HepG2 (cell line): ENCODE measurements at regions not wholly inside any gene's neighbourhood (a gene's known extent, or its start where the extent isn't known, plus 50 kb on each side); places are given as distances from the start of the nearest gene placed in this dataset.

Experiments used
- ATAC-seq: fragments of 200-7000 bp; cut with Tn5 transposase; 3 replicates; pipeline ENCODE4 v1.9.1; 2020; ENCODE audit warnings: mild to moderate bottlenecking, moderate library complexity
- BruUV-seq: library from RNA; stranded (reverse); fragments of 400-500 nt; replicated peaks from 2 replicates; lab custom pipeline; 2021; lab: Mats Ljungman, UMichigan
- CTCF ChIA-PET: fragments of 300-600 bp; formaldehyde crosslinking; extraction: SDS; loops from one replicate; lab custom pipeline; 2021; ENCODE audit warnings: low total read pairs, inconsistent platforms, low intra/inter-chr PET ratio; lab: Yijun Ruan, JAX
- POLR2A ChIA-PET: fragments of 350-600 bp; sonication (Branson Sonifier 250); formaldehyde crosslinking; loops from one replicate; lab custom pipeline; 2020; ENCODE audit warnings: antibody characterized with exemption, inconsistent platforms; lab: Yijun Ruan, JAX
- DNase-seq: peaks from one replicate; pipeline ENCODE4 v3.0.0-alpha.2; 2015; ENCODE audit warnings: low spot score
- FAIRE-seq: peaks from 3 replicates; lab custom pipeline; 2011; peaks lifted over from hg19 to GRCh38; lab: Jason Lieb, UNC
- H2AFZ ChIP-seq: one replicate; pipeline ENCODE4 v1.6.1; 2011; ENCODE audit warnings: low read length, inconsistent platforms
- H3K27ac ChIP-seq: fragments of 300-600 bp; 3 replicates; pipeline ENCODE4 v1.8.0; 2011; ENCODE audit warnings: mixed run types, mild to moderate bottlenecking, mixed read lengths, low read length, inconsistent platforms; ENCODE audit not compliant: insufficient read depth; ENCODE audit errors: extremely low read length
- H3K27me3 ChIP-seq, 2 experiments: fragments of 200-600 bp in 1 of 2; 2 replicates in 1 of 2; 3 replicates in 1 of 2; pipeline versions ENCODE4 v1.6.0 to v1.8.0; 2011; ENCODE audit warnings: low read length in 2 of 2, mild to moderate bottlenecking in 2 of 2, moderate library complexity in 2 of 2, inconsistent platforms in 1 of 2; ENCODE audit not compliant: insufficient read depth in 2 of 2, control insufficient read depth in 1 of 2
- H3K36me3 ChIP-seq, 2 experiments: fragments of 200-600 bp in 1 of 2; replicated peaks in 1 of 2; 2 replicates in 1 of 2; 3 replicates in 1 of 2; pipeline versions ENCODE4 v1.5.1 to v1.8.0; 2011; ENCODE audit warnings: low read length in 2 of 2, inconsistent platforms in 1 of 2; ENCODE audit not compliant: insufficient read depth in 2 of 2, control insufficient read depth in 1 of 2
- H3K4me1 ChIP-seq: 2 replicates; pipeline ENCODE4 v1.5.1; 2012; ENCODE audit warnings: low read length, inconsistent platforms; ENCODE audit not compliant: insufficient read depth
- H3K4me2 ChIP-seq: 2 replicates; pipeline ENCODE4 v1.6.0; 2011; ENCODE audit warnings: low read depth, low read length, inconsistent platforms
- H3K4me3 ChIP-seq, 3 experiments: fragments of 200-600 bp in 1 of 3; sonication (generic), shearing (Covaris generic) in 1 of 3; replicated peaks in 1 of 3; 2 replicates each; pipeline ENCODE4 v1.5.1; 2011 to 2016; ENCODE audit warnings: low read length in 3 of 3, inconsistent platforms in 2 of 3, low read depth in 2 of 3, mild to moderate bottlenecking in 2 of 3, control low read depth in 1 of 3, mixed read lengths in 1 of 3; ENCODE audit not compliant: insufficient read depth in 1 of 3
- H3K79me2 ChIP-seq: one replicate; pipeline ENCODE4 v1.6.1; 2011; ENCODE audit warnings: low read length, inconsistent platforms; ENCODE audit not compliant: insufficient read depth
- H3K9ac ChIP-seq: 2 replicates; pipeline ENCODE4 v1.6.0; 2011; ENCODE audit warnings: mild to moderate bottlenecking, low read depth, low read length, inconsistent platforms; ENCODE audit not compliant: insufficient read depth
- H3K9me3 ChIP-seq: 2 replicates; pipeline ENCODE4 v1.5.1; 2012; ENCODE audit warnings: mild to moderate bottlenecking, low read length
- H4K20me1 ChIP-seq: 2 replicates; pipeline ENCODE4 v1.6.0; 2011; ENCODE audit warnings: inconsistent platforms, mild to moderate bottlenecking, low read length, moderate library complexity; ENCODE audit not compliant: insufficient read depth
- E2F5 ChIP-seq: sonication (generic); formaldehyde crosslinking; conservative IDR thresholded peaks from 2 replicates; pipeline ENCODE4 v1.4.0; 2020; ENCODE audit warnings: missing genetic modification reagents
- ELF4 ChIP-seq: sonication (generic); formaldehyde crosslinking; IDR thresholded peaks from 2 replicates; pipeline ENCODE4 v1.5.0; 2020; ENCODE audit warnings: missing genetic modification reagents, mild to moderate bottlenecking, moderate library complexity, borderline replicate concordance
- HCFC1 ChIP-seq: fragments of 150-350 bp; IDR thresholded peaks from 2 replicates; pipeline ENCODE4 v1.6.1; 2014; ENCODE audit warnings: low read depth, low read length
- KAT2B ChIP-seq: fragments of 150-350 bp; IDR thresholded peaks from 2 replicates; pipeline ENCODE4 v1.6.1; 2014; ENCODE audit warnings: low read depth, low read length, borderline replicate concordance
- RCOR2 ChIP-seq: IDR thresholded peaks from 2 replicates; pipeline ENCODE4 v1.6.1; 2016; ENCODE audit warnings: missing biosample characterization, missing genetic modification reagents
- RFXAP ChIP-seq: sonication (generic); formaldehyde crosslinking; IDR thresholded peaks from 2 replicates; pipeline ENCODE4 v1.4.0; 2020; ENCODE audit warnings: missing genetic modification reagents, borderline replicate concordance
- SMAD3 ChIP-seq: sonication (generic); formaldehyde crosslinking; IDR thresholded peaks from 2 replicates; pipeline ENCODE4 v1.4.0; 2020; ENCODE audit warnings: missing genetic modification reagents
- TFAP4 ChIP-seq: sonication (generic); IDR thresholded peaks from 2 replicates; pipeline ENCODE4 v1.6.1; 2016; ENCODE audit warnings: low read depth, borderline replicate concordance
- WIZ ChIP-seq: sonication (generic); formaldehyde crosslinking; IDR thresholded peaks from 2 replicates; pipeline ENCODE4 v1.5.1; 2020; ENCODE audit warnings: mild to moderate bottlenecking, missing genetic modification reagents
- ZNF33A ChIP-seq: sonication (generic); formaldehyde crosslinking; IDR thresholded peaks from 2 replicates; pipeline ENCODE4 v1.5.1; 2020; ENCODE audit warnings: missing genetic modification reagents, mild to moderate bottlenecking, moderate library complexity, borderline replicate concordance
- WGBS: methylation state at CpG from one replicate; pipeline ENCODE4 v1.1.6; 2017; ENCODE audit warnings: low lambda C conversion rate; 5-methylcytosine and 5-hydroxymethylcytosine counted together
- in situ Hi-C: cut with HindIII; loops from 2 replicates; pipeline ENCODE4 v1.10.0; 2017; ENCODE audit warnings: low pct_unique_long_range_greater_than_20kb; ENCODE audit not compliant: extremely low pct_ligation_motif_present
- intact Hi-C: fragments of 100-400 bp; cut with micrococcal nuclease; formaldehyde crosslinking; loops from one replicate; pipeline ENCODE4 v1.10.0; 2022; ENCODE audit not compliant: unreplicated experiment

GRCh38 chr10:62734781-62735463 lies 69.6 kb upstream of the ADO start:
- Histone ChIP-seq H3K4me3 (no peak overlapping the region), H3K27me3 (no peaks in the 10 kb centered on the region), H3K4me2 (no peak overlapping the region), H4K20me1 (no peaks in the 10 kb centered on the region), H3K36me3 (no peaks in the 10 kb centered on the region), H2AFZ (no peak overlapping the region), H3K27ac (no peak overlapping the region), H3K9ac (no peak overlapping the region), H3K9me3 (no peaks in the 10 kb centered on the region), H3K79me2 (no peaks in the 10 kb centered on the region), H3K4me1 (no peaks in the 10 kb centered on the region)
- intact Hi-C loops (no loop called here), in situ Hi-C loops (no loop called here)
- DNase-seq = no peak
- no TSS peak for BruUV-seq
- no peak for FAIRE-seq
- no peak for ATAC-seq
- ChIA-PET POLR2A (no interaction called here), CTCF (no interaction called here)
- no peak for TF ChIP-seq RCOR2 (CRISPR knock-in tag)
- no peak for TF ChIP-seq RFXAP (CRISPR knock-in tag)
- no peak for TF ChIP-seq E2F5 (CRISPR knock-in tag)
- no peak for TF ChIP-seq KAT2B
- TF ChIP-seq ELF4 (CRISPR knock-in tag) = no peak
- TF ChIP-seq WIZ (CRISPR knock-in tag) = no peak
- TF ChIP-seq SMAD3 (CRISPR knock-in tag) = no peak
- no peak for TF ChIP-seq HCFC1
- no peak for TF ChIP-seq TFAP4
- no peak for TF ChIP-seq ZNF33A (CRISPR knock-in tag)
- WGBS = 22% methylated on average over 7 of the region's 7 CpGs
